K562 (cell line): ENCODE measurements at regions not wholly inside any gene's neighbourhood (a gene's known extent, or its start where the extent isn't known, plus 50 kb on each side); places are given as distances from the start of the nearest gene placed in this dataset.
A peak's percentile ranks its signal among the peaks of the same experiment; 100 is the strongest.

Source experiments
- ATAC-seq: fragments of 200-7000 bp; cut with Tn5 transposase; 3 replicates; pipeline ENCODE4 v1.9.1; 2020; ENCODE audit warnings: moderate library complexity
- BruUV-seq: library from RNA; stranded (reverse); fragments of 400-500 nt; replicated peaks from 2 replicates; lab custom pipeline; 2021; lab: Mats Ljungman, UMichigan
- CTCF ChIA-PET: fragments of 300-600 bp; formaldehyde crosslinking; extraction: SDS; loops from one replicate; lab custom pipeline; 2021; ENCODE audit warnings: low intra/inter-chr PET ratio; lab: Yijun Ruan, JAX
- POLR2A ChIA-PET: fragments of 300-600, 350-650 bp; sonication (Branson Sonifier 250); formaldehyde crosslinking; extraction: SDS; loops from one replicate; lab custom pipeline; 2021; ENCODE audit warnings: antibody characterized with exemption, inconsistent platforms; lab: Yijun Ruan, JAX
- DNase-seq, 4 experiments: peaks; one replicate each; pipeline versions ENCODE4 v3.0.0 to v3.0.0-alpha.2; 2011 to 2018; ENCODE audit warnings: low spot score in 3 of 4, mixed read lengths in 3 of 4; ENCODE audit errors: extremely low read depth in 1 of 4
- FAIRE-seq: peaks from 2 replicates; lab custom pipeline; 2011; peaks lifted over from hg19 to GRCh38; lab: Jason Lieb, UNC
- H2AFZ ChIP-seq: 2 replicates; pipeline ENCODE4 v1.6.0; 2011; ENCODE audit warnings: low read depth, low read length, control low read depth, inconsistent platforms
- H3K27ac ChIP-seq: fragments of 200-600 bp; 3 replicates; pipeline ENCODE4 v1.8.0; 2011; ENCODE audit warnings: low read depth, mild to moderate bottlenecking, control low read depth, inconsistent platforms, low read length, moderate library complexity, mixed read lengths; ENCODE audit errors: extremely low read depth
- H3K27me3 ChIP-seq, 2 experiments: fragments of 300-600 bp in 1 of 2; 2 replicates in 1 of 2; 3 replicates in 1 of 2; pipeline versions ENCODE4 v1.6.0 to v1.8.0; 2011; ENCODE audit warnings: inconsistent platforms in 2 of 2, low read length in 2 of 2, mild to moderate bottlenecking in 1 of 2, mixed read lengths in 1 of 2, moderate library complexity in 1 of 2; ENCODE audit not compliant: control insufficient read depth in 2 of 2, insufficient read depth in 2 of 2
- H3K36me3 ChIP-seq: fragments of 300-600 bp; 3 replicates; pipeline ENCODE4 v1.8.0; 2011; ENCODE audit warnings: mild to moderate bottlenecking, low read length, inconsistent platforms; ENCODE audit not compliant: control insufficient read depth, insufficient read depth
- H3K4me1 ChIP-seq, 2 experiments: fragments of 200-600 bp in 1 of 2; replicated peaks in 1 of 2; 2 replicates in 1 of 2; 3 replicates in 1 of 2; pipeline versions ENCODE4 v1.5.1 to v1.8.0; 2011; ENCODE audit warnings: inconsistent platforms in 2 of 2, low read length in 2 of 2, mild to moderate bottlenecking in 1 of 2, mixed read lengths in 1 of 2, moderate library complexity in 1 of 2; ENCODE audit not compliant: control insufficient read depth in 2 of 2, insufficient read depth in 2 of 2
- H3K4me2 ChIP-seq: 2 replicates; pipeline ENCODE4 v1.6.1; 2011; ENCODE audit warnings: low read length, control low read depth, inconsistent platforms, mixed read lengths; ENCODE audit not compliant: insufficient read depth
- H3K4me3 ChIP-seq: fragments of 200-600 bp; sonication (generic), shearing (Covaris generic); 2 replicates; pipeline ENCODE4 v1.5.1; 2016; ENCODE audit warnings: control low read depth, inconsistent platforms
- H3K79me2 ChIP-seq: fragments of 200-600 bp; 3 replicates; pipeline ENCODE4 v1.8.0; 2011; ENCODE audit warnings: low read length, inconsistent platforms; ENCODE audit not compliant: control insufficient read depth, insufficient read depth
- H3K9ac ChIP-seq, 2 experiments: 2 replicates each; pipeline versions ENCODE4 v1.6.0 to v1.6.1; 2011; ENCODE audit warnings: low read depth in 2 of 2, low read length in 2 of 2, control low read depth in 1 of 2, inconsistent platforms in 1 of 2, mild to moderate bottlenecking in 1 of 2, mixed read lengths in 1 of 2; ENCODE audit not compliant: insufficient read depth in 1 of 2
- H3K9me1 ChIP-seq: one replicate; pipeline ENCODE4 v1.6.0; 2011; ENCODE audit warnings: inconsistent platforms, mild to moderate bottlenecking, low read length, moderate library complexity; ENCODE audit not compliant: control insufficient read depth, insufficient read depth
- H3K9me3 ChIP-seq: replicated peaks from 2 replicates; pipeline ENCODE4 v1.5.1; 2011; ENCODE audit warnings: low read depth, low read length, inconsistent platforms; ENCODE audit not compliant: control insufficient read depth, insufficient read depth
- H4K20me1 ChIP-seq: replicated peaks from 2 replicates; pipeline ENCODE4 v1.6.1; 2011; ENCODE audit warnings: low read length, inconsistent platforms, mixed read lengths; ENCODE audit not compliant: control insufficient read depth, insufficient read depth
- CBX5 ChIP-seq: IDR thresholded peaks from 2 replicates; pipeline ENCODE4 v1.6.1; 2014; ENCODE audit warnings: low read depth, borderline replicate concordance
- GATA2 ChIP-seq: sonication (generic); formaldehyde crosslinking; IDR thresholded peaks from 2 replicates; pipeline ENCODE4 v1.4.0; 2020; ENCODE audit warnings: mild to moderate bottlenecking, missing genetic modification reagents
- NFRKB ChIP-seq: fragments of 450-650 bp; IDR thresholded peaks from 2 replicates; pipeline ENCODE4 v1.6.1; 2016; ENCODE audit warnings: low read depth
- RBBP5 ChIP-seq: fragments of 200-600 bp; sonication (generic); IDR thresholded peaks from 2 replicates; pipeline ENCODE4 v1.6.1; 2012; ENCODE audit warnings: borderline replicate concordance, mild to moderate bottlenecking, low read length, control low read depth, inconsistent platforms; ENCODE audit not compliant: insufficient read depth, poor library complexity, severe bottlenecking
- SMARCA5 ChIP-seq: fragments of 450-650 bp; IDR thresholded peaks from 2 replicates; pipeline ENCODE4 v1.6.1; 2016
- TRIM28 ChIP-seq: fragments of 450-650 bp; IDR thresholded peaks from 2 replicates; pipeline ENCODE4 v1.6.1; 2017
- ZNF408 ChIP-seq: fragments of 250-450 bp; sonication (Bioruptor Pico); IDR thresholded peaks from 2 replicates; pipeline ENCODE4 v1.4.0; 2020; ENCODE audit warnings: low read depth, mild to moderate bottlenecking, moderate library complexity
- WGBS: fragments of 100-300 bp; shearing (Covaris generic); methylation state at CpG from one replicate; pipeline ENCODE4 v1.1.6; 2016; ENCODE audit warnings: low coverage, mixed read lengths; ENCODE audit not compliant: insufficient coverage; ENCODE audit errors: missing lambda C conversion rate; 5-methylcytosine and 5-hydroxymethylcytosine counted together
- in situ Hi-C: fragments of 300-500 bp; cut with MboI; formaldehyde crosslinking; loops from 4 replicates; pipeline ENCODE4 v1.15.0; 2018; ENCODE audit warnings: inconsistent platforms, mixed read lengths
- intact Hi-C: fragments of 100-400 bp; cut with micrococcal nuclease; formaldehyde crosslinking; loops from 2 replicates; pipeline ENCODE4 v1.14.2; 2022
- TF ChIP-seq, protein P1 (sequence below): fragments of 450-650 bp; formaldehyde crosslinking; IDR thresholded peaks from 2 replicates; pipeline ENCODE4 v1.4.0; 2020; ENCODE audit warnings: mild to moderate bottlenecking, mixed read lengths

- Histone ChIP-seq H3K4me1 (peaks cover 13 to 51% of the 10 kb centered on the region in 2 experiments; a peak in 4 of 5 replicates), H3K9me1 (no peaks in the 10 kb centered on the region), H2AFZ (no peak overlapping the region), H3K4me2 (peak overlapping the region; percentile 23; the same call in 1 of the 2 replicates), H3K9me3 (no peaks in the 10 kb centered on the region), H3K9ac (peak overlapping the region; percentile 18 to 69; a peak in 2 of 4 replicates), H3K27me3 (no peaks in the 10 kb centered on the region), H3K4me3 (no peak overlapping the region), H4K20me1 (no peaks in the 10 kb centered on the region), H3K79me2 (no peaks in the 10 kb centered on the region), H3K36me3 (no peaks in the 10 kb centered on the region), H3K27ac (no peak overlapping the region; the same call in 2 of the 3 replicates)
- DNase-seq (no peak), ATAC-seq (no peak), FAIRE-seq (no peak)
- ChIA-PET POLR2A (interaction anchor here (0.7 kb wide), 1 partner anchor 37 kb away, joined by 3 read pairs; no protein-coding TSS in a partner anchor), CTCF (no interaction called here)
- in situ Hi-C loops (no loop called here), intact Hi-C loops (loop anchor here (5.0 kb wide), 3 partner anchors 52 to 177 kb away; partner anchors contain the start of gene RYBP)
- TF ChIP-seq GATA2 (CRISPR knock-in tag) (no peak), CBX5 (no peak), SMARCA5 (0 out of 2 replicates have a peak, but pooled peaks have one; percentile 6), ZNF408 (CRISPR knock-in tag) (no peak), RBBP5 (no peak), TRIM28 (no peak), NFRKB (0 out of 2 replicates have a peak, but pooled peaks have one; percentile 15)
- TF ChIP-seq, protein P1, sequence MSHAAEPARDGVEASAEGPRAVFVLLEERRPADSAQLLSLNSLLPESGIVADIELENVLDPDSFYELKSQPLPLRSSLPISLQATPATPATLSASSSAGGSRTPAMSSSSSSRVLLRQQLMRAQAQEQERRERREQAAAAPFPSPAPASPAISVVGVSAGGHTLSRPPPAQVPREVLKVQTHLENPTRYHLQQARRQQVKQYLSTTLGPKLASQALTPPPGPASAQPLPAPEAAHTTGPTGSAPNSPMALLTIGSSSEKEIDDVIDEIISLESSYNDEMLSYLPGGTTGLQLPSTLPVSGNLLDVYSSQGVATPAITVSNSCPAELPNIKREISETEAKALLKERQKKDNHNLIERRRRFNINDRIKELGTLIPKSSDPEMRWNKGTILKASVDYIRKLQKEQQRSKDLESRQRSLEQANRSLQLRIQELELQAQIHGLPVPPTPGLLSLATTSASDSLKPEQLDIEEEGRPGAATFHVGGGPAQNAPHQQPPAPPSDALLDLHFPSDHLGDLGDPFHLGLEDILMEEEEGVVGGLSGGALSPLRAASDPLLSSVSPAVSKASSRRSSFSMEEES (CRISPR knock-in tag), result no peak
- BruUV-seq, result no TSS peak
- 69% methylated on average over 5 of the region's 5 CpGs for WGBS
These were observed 485.8 kb upstream of the PROK2 start for GRCh38 chr3:72270730-72271129.
